Spinal cord (tissue), 9 donors: ENCODE measurements at regions not wholly inside any gene's neighbourhood (a gene's known extent, or its start where the extent isn't known, plus 50 kb on each side); places are given as distances from the start of the nearest gene placed in this dataset.

Experiments used
- DNase-seq, 6 donors: peaks; one replicate each; pipeline versions ENCODE4 v3.0.0 to v3.0.0-alpha.2; 2013 to 2015; ENCODE audit warnings: low spot score in 6 of 6, low read depth in 4 of 6
- H3K27ac ChIP-seq: one replicate; pipeline ENCODE4 v1.5.1; 2013; ENCODE audit warnings: low read depth, low read length, control low read depth
- H3K27me3 ChIP-seq: one replicate; pipeline ENCODE4 v1.6.1; 2013; ENCODE audit warnings: low read length; ENCODE audit not compliant: control insufficient read depth, insufficient read depth
- H3K36me3 ChIP-seq: one replicate; pipeline ENCODE4 v1.6.1; 2013; ENCODE audit warnings: low read length; ENCODE audit not compliant: control insufficient read depth, insufficient read depth
- H3K4me1 ChIP-seq: one replicate; pipeline ENCODE4 v1.6.1; 2013; ENCODE audit warnings: low read length; ENCODE audit not compliant: control insufficient read depth, insufficient read depth
- H3K4me3 ChIP-seq: one replicate; pipeline ENCODE4 v1.5.1; 2013; ENCODE audit warnings: low read depth, low read length, control low read depth
- H3K9me3 ChIP-seq: one replicate; pipeline ENCODE4 v1.6.1; 2013; ENCODE audit warnings: low read length; ENCODE audit not compliant: control insufficient read depth, insufficient read depth
- WGBS: methylation state at CpG from one replicate; pipeline ENCODE4 v1.1.5; 2013; ENCODE audit warnings: missing lambda C conversion rate; ENCODE audit not compliant: insufficient coverage; 5-methylcytosine and 5-hydroxymethylcytosine counted together
- donor health status: healthy.

DNA sequence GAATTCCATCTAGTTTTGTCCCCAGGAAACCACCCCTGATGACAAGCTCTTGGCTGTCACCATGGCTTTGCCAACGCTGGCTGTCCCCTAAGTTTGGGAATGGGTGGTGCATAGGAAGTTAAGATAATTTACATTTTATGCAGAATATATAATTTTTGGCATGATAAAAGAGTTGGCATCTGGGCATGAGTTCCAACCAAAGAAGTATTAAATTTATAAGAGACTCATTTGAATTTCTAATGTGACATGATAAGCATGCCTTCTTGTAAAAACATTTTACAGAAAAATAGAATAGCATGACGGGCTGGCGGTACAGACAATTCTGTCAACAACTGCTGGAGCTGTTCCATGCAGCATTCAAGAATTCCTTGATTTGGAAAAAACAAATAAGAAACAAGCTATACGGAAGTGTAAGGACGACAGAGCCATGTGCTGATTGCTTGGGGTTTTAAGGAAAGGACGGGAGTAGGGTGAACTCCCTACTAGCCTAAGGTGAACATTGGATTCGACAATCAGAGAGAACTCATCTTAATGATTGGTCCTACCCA lies 106.8 kb upstream of the C1orf21 start:
- peak in 1 of 6 donors; percentile 88 for DNase-seq
- H3K4me1 ChIP-seq: no peaks in the 10 kb centered on the region
- no peaks in the 10 kb centered on the region for H3K9me3 ChIP-seq
- 100% methylated on average over 1 of the region's 7 CpGs for WGBS
- H3K4me3 ChIP-seq: no peak overlapping the region
- no peaks in the 10 kb centered on the region for H3K27me3 ChIP-seq
- no peaks in the 10 kb centered on the region for H3K36me3 ChIP-seq
- no peak overlapping the region for H3K27ac ChIP-seq

DNA sequence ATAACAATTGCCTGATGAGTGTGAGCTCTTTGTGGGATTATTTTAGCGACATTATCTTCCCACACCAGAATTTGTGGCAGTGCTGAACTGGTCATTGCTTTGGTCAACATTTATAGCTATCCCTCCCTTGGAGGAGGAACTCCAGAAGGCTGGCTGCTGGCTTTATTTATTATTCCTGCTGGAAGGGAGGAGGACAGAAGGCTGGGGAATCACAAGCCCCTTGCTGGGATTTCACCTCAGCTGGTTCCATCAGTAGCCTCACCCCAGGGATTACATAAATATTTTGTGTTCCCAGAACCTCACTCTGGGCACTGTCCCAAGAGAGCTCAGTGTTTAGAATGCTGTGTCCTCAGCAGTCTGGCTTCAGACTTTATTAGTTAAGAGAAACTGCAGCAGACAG lies 102.8 kb upstream of the C1orf21 start:
- Histone ChIP-seq H3K4me1 (no peaks in the 10 kb centered on the region), H3K27ac (no peak overlapping the region), H3K36me3 (no peaks in the 10 kb centered on the region), H3K4me3 (no peak overlapping the region), H3K9me3 (peaks cover 6% of the 10 kb centered on the region), H3K27me3 (no peaks in the 10 kb centered on the region)
- WGBS: no CpG with 5 or more reads among the region's 1 CpG
- DNase-seq: peak in 2 of 6 donors; percentile 47 to 79

DNA sequence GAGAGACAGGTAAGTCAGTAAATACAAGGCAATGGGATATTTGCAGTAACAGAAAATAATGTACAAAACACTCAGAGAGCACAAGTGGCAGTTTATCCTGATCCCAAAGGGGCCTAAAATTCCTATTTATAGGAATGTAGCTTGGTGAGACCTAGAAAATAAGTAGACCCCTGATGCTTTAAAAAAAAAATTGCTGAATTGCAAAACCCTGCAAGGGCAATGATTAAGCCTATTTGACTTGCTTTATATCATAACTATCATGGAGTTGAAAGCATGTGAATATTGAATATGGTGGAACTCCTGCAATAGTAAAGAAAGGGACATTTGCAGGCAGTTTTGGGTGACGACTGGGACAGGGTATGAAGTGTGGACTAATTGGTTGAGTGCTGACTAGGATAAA lies 101.9 kb upstream of the C1orf21 start:
- DNase-seq: no peak
- Histone ChIP-seq H3K36me3 (no peaks in the 10 kb centered on the region), H3K27ac (no peak overlapping the region), H3K4me1 (no peaks in the 10 kb centered on the region), H3K9me3 (peaks cover 9% of the 10 kb centered on the region), H3K27me3 (no peaks in the 10 kb centered on the region), H3K4me3 (no peak overlapping the region)
- no CpG with 5 or more reads among the region's 1 CpG for WGBS

DNA sequence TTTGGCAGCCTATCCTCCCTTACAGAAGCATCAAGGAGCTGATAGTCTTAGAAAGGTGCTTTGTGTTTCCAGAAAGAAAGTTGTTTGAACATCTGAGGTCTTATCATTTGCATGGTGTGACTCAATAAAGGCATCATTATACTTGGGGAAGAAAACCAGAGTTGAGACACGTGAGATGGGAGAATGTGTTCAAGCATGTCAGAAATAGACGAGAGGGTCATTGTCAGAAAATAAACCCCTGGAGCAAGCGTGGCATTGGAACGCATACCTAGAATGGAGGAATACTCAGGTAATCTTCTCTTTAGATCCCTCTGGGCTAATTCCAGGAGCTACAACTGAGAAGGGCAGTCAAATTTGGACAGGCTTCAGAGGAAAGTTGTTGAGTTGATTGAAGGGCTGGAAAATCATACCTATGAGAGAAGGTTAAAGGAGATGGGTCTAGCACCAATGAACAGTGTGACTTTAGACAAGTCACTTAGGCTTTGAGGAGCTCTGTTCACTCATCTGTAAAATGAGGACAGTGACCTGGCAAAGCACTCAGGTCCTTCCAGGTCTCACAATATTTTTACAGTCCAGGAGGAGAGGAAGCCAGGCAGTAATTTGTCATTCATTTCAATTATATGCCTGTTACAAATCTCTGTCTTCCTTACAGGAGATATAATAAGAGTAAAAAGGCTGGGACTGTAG lies 101.3 kb upstream of the C1orf21 start:
- Histone ChIP-seq H3K27ac (no peak overlapping the region), H3K4me1 (no peaks in the 10 kb centered on the region), H3K9me3 (peaks cover 12% of the 10 kb centered on the region), H3K27me3 (no peaks in the 10 kb centered on the region), H3K36me3 (no peaks in the 10 kb centered on the region), H3K4me3 (no peak overlapping the region)
- 91% methylated on average over 3 of the region's 4 CpGs for WGBS
- DNase-seq: no peak

DNA sequence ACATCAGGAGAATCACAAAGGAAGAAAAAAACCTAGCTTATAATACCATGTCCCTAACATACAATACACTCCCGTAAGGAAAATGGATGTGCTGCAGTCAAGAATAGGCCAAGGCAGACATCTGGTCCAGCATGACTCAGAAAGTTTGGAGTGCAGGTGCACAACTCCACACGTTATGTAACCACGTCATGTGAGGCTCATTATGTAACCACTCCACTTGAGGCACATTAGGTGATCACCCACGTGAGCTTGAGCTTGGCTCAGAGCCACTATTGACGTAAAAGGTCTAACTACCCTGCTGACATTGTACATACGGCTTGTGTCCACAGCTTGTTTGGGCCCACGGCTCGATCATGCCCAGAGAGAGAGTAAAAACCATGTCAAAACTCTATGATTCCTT lies 99.8 kb upstream of the C1orf21 start:
- no peak for DNase-seq
- Histone ChIP-seq H3K4me3 (no peak overlapping the region), H3K36me3 (no peaks in the 10 kb centered on the region), H3K27me3 (no peaks in the 10 kb centered on the region), H3K9me3 (peaks cover 12% of the 10 kb centered on the region), H3K4me1 (no peaks in the 10 kb centered on the region), H3K27ac (no peak overlapping the region)
- 96% methylated on average over 8 of the region's 8 CpGs for WGBS

DNA sequence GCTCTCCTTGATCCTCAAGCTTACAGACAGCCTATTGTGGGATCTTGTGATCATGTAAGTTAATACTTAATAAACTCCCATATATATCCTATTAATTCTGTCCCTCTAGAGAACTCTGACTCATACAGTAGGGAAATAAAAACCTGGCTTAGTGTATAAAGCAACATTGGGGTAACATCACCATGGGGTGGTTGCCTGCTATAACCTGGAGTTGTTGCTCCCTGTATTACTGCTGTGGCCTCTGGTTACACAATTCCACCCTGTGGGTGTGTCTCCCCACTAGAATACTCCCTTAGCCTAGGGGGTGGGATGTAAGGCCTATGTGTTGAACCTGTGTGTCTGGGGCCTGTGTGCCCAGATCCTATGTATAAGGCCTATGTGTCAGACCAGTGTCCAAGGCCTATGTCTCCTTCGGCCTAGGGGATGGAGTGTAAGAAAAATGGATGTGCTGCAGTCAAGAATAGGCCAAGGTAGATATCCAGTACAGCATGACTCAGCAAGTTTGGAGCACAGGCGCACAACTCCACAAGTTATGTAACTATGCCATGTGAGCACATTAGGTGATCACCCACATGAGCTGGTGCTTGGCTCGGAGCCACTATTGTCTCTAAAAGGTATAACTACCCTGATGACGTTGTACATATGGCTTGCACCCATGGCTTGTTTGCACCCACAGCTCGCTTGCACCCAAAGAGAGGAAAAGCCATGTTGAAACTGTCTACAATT lies 96.8 kb upstream of the C1orf21 start:
- WGBS: 93% methylated on average over 5 of the region's 5 CpGs
- DNase-seq: peak in 1 of 6 donors; percentile 24
- Histone ChIP-seq H3K9me3 (peaks cover 14% of the 10 kb centered on the region), H3K4me3 (no peak overlapping the region), H3K36me3 (no peaks in the 10 kb centered on the region), H3K27me3 (no peaks in the 10 kb centered on the region), H3K4me1 (no peaks in the 10 kb centered on the region), H3K27ac (no peak overlapping the region)

DNA sequence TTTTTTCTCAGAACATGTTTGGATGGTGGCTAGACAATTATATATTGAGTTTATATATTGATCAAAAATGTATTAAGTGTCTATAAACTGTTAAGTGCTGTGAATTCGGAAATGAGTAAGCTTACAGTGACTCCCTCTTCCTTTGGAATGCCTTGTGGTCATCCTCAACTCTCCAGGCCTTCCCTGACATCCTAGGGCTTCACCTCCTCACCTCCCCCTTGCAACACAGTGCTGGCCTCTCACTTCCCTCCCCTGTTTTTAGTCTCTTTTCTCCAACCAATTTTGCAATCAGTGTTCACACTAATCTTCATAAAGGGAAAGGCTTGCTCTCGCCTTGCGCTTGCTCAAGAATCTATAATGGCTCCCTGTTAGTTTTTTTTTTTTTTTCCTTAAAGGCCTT lies 95.1 kb upstream of the C1orf21 start:
- WGBS: no CpG with 5 or more reads among the region's 3 CpGs
- DNase-seq: no peak
- H3K36me3 ChIP-seq: no peaks in the 10 kb centered on the region
- H3K27ac ChIP-seq: no peak overlapping the region
- no peaks in the 10 kb centered on the region for H3K27me3 ChIP-seq
- peaks cover 12% of the 10 kb centered on the region for H3K9me3 ChIP-seq
- peaks cover 3% of the 10 kb centered on the region for H3K4me1 ChIP-seq
- no peak overlapping the region for H3K4me3 ChIP-seq

DNA sequence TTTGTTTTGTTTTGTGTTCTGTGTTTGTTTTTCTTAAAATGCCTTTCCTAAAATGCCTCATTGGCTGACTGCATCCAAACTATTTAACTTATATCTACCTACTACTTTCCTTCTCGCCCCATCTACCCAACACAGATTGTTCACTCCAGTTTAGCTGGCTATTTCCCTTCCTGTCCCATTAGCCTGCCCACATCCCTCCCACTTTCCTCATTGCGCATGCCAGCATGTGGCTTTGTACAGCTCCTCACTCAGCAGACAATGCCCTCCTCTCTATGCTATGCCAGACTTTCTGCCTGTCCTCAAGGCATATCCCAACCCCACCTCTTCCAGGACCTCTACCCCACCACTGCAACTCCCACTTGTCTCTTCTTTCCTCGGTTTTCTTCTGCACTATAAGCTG lies 94.7 kb upstream of the C1orf21 start:
- Histone ChIP-seq H3K4me3 (no peak overlapping the region), H3K36me3 (no peaks in the 10 kb centered on the region), H3K4me1 (peaks cover 4% of the 10 kb centered on the region), H3K9me3 (peaks cover 12% of the 10 kb centered on the region), H3K27me3 (no peaks in the 10 kb centered on the region), H3K27ac (no peak overlapping the region)
- WGBS: 95% methylated on average over 3 of the region's 3 CpGs
- no peak for DNase-seq

DNA sequence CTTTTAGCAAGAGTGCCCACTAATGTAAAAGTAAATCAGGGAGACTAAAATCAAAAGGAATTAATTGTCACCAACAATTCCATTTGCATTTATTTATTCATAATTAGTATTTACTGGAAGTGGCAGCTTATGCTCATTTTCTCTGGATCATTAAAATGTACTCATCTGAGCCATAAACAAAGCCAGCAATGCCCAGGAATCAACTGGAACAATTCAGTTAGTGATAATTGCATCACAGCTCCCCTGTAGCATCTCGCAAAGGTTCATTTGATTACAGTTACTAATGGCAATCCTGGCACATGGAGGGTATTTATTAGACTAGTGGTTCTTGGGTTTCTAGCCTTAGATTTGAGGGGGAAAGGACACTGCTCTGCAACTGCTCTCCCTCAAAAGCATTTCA lies 92.7 kb upstream of the C1orf21 start:
- Histone ChIP-seq H3K4me1 (peaks cover 13% of the 10 kb centered on the region), H3K4me3 (no peak overlapping the region), H3K36me3 (no peaks in the 10 kb centered on the region), H3K27me3 (no peaks in the 10 kb centered on the region), H3K27ac (no peak overlapping the region), H3K9me3 (peaks cover 9% of the 10 kb centered on the region)
- no CpG with 5 or more reads among the region's 1 CpG for whole genome bisulfite sequencing
- peak in 2 of 6 donors; percentile 19 to 70 for DNase-seq
